ENCODE measurements at regions not wholly inside any gene's neighbourhood (a gene's known extent, or its start where the extent isn't known, plus 50 kb on each side); places are given as distances from the start of the nearest gene placed in this dataset.

GRCh38 chr6:19538096-19538495 lies 299.1 kb upstream of the ID4 start:
- H3K27ac ChIP-seq: no peak overlapping the region
- H3K4me3 ChIP-seq: no peak overlapping the region
- H3K4me1 ChIP-seq (replicated peaks in 1 of 2): peaks cover 3 to 5% of the 10 kb centered on the region in 2 donors
- WGBS, 10 experiments: 56 to 100% (median 85%) methylated on average over 1 to 7 of the region's 12 CpGs; no CpG with 5 or more reads in 3 of the 10 experiments
- no peak for ATAC-seq (replicated peaks in 6 of 8)
- in situ Hi-C loops (cut with MboI; ENCODE audit: low pct_unique_long_range_greater_than_20kb in 2 of 9, low sequenced_read_pairs in 9 of 9, unreplicated experiment in 9 of 9): no loop called here

GRCh38 chr6:19547507-19547906 lies 289.7 kb upstream of the ID4 start:
- no peaks in the 10 kb centered on the region for H3K4me1 ChIP-seq (replicated peaks in 1 of 2)
- ATAC-seq (replicated peaks in 6 of 8): no peak
- 17 to 100% (median 88%) methylated on average over 1 to 2 of the region's 2 CpGs for WGBS, 10 experiments
- H3K4me3 ChIP-seq: no peak overlapping the region
- in situ Hi-C loops (cut with MboI; ENCODE audit: low pct_unique_long_range_greater_than_20kb in 2 of 9, low sequenced_read_pairs in 9 of 9, unreplicated experiment in 9 of 9): no loop called here
- no peak overlapping the region for H3K27ac ChIP-seq

- no peak for ATAC-seq (replicated peaks in 6 of 8)
- no peak overlapping the region for H3K27ac ChIP-seq
- 37 to 100% (median 95%) methylated on average over 2 to 4 of the region's 4 CpGs; no CpG with 5 or more reads in 2 of the 10 experiments for WGBS, 10 experiments
- H3K4me1 ChIP-seq (replicated peaks in 1 of 2): no peaks in the 10 kb centered on the region
- H3K4me3 ChIP-seq: no peak overlapping the region
- in situ Hi-C loops (cut with MboI; ENCODE audit: low pct_unique_long_range_greater_than_20kb in 2 of 9, low sequenced_read_pairs in 9 of 9, unreplicated experiment in 9 of 9): no loop called here
Measured at GRCh38 chr6:19549109-19549508, 288.1 kb upstream of the ID4 start.

- ATAC-seq (replicated peaks in 6 of 8): no peak
- H3K4me3 ChIP-seq: no peak overlapping the region
- H3K27ac ChIP-seq: no peak overlapping the region
- 20 to 100% (median 80%) methylated on average over 1 to 2 of the region's 2 CpGs; no CpG with 5 or more reads in 3 of the 10 experiments for WGBS, 10 experiments
- in situ Hi-C loops (cut with MboI; ENCODE audit: low pct_unique_long_range_greater_than_20kb in 2 of 9, low sequenced_read_pairs in 9 of 9, unreplicated experiment in 9 of 9): no loop called here
- H3K4me1 ChIP-seq (replicated peaks in 1 of 2): no peaks in the 10 kb centered on the region
Measured at GRCh38 chr6:19550380-19550779, 286.8 kb upstream of the ID4 start.

GRCh38 chr6:19551611-19552010 lies 285.6 kb upstream of the ID4 start:
- in situ Hi-C loops (cut with MboI; ENCODE audit: low pct_unique_long_range_greater_than_20kb in 2 of 9, low sequenced_read_pairs in 9 of 9, unreplicated experiment in 9 of 9): no loop called here
- no peak overlapping the region for H3K27ac ChIP-seq
- H3K4me3 ChIP-seq: no peak overlapping the region
- 40 to 100% (median 73%) methylated on average over 1 to 4 of the region's 4 CpGs for WGBS, 10 experiments
- ATAC-seq (replicated peaks in 6 of 8): no peak
- H3K4me1 ChIP-seq (replicated peaks in 1 of 2): no peaks in the 10 kb centered on the region

GRCh38 chr6:19552076-19552475 lies 285.1 kb upstream of the ID4 start:
- Histone ChIP-seq H3K4me3 (no peak overlapping the region), H3K4me1 (replicated peaks in 1 of 2) (no peaks in the 10 kb centered on the region), H3K27ac (no peak overlapping the region)
- 21 to 100% (median 84%) methylated on average over 2 to 3 of the region's 3 CpGs for WGBS, 10 experiments
- ATAC-seq (replicated peaks in 6 of 8): no peak
- in situ Hi-C loops (cut with MboI; ENCODE audit: low pct_unique_long_range_greater_than_20kb in 2 of 9, low sequenced_read_pairs in 9 of 9, unreplicated experiment in 9 of 9): no loop called here

- H3K4me1 ChIP-seq (replicated peaks in 1 of 2): no peaks in the 10 kb centered on the region
- ATAC-seq (replicated peaks in 6 of 8): no peak
- 0 to 100% (median 74%) methylated on average over 1 to 2 of the region's 2 CpGs for WGBS, 10 experiments
- no peak overlapping the region for H3K4me3 ChIP-seq
- no peak overlapping the region for H3K27ac ChIP-seq
- in situ Hi-C loops (cut with MboI; ENCODE audit: low pct_unique_long_range_greater_than_20kb in 2 of 9, low sequenced_read_pairs in 9 of 9, unreplicated experiment in 9 of 9): no loop called here
Measured at GRCh38 chr6:19552588-19552987, 284.6 kb upstream of the ID4 start.

GRCh38 chr6:19554356-19555225 lies 282.6 kb upstream of the ID4 start:
- Histone ChIP-seq H3K4me1 (replicated peaks in 1 of 2) (no peaks in the 10 kb centered on the region), H3K4me3 (no peak overlapping the region), H3K27ac (no peak overlapping the region)
- 61 to 100% (median 96%) methylated on average over 2 to 6 of the region's 9 CpGs; no CpG with 5 or more reads in 3 of the 10 experiments for WGBS, 10 experiments
- no peak for ATAC-seq (replicated peaks in 6 of 8)
- in situ Hi-C loops (cut with MboI; ENCODE audit: low pct_unique_long_range_greater_than_20kb in 2 of 9, low sequenced_read_pairs in 9 of 9, unreplicated experiment in 9 of 9): no loop called here

GRCh38 chr6:19557191-19557590 lies 280.0 kb upstream of the ID4 start:
- H3K27ac ChIP-seq: no peak overlapping the region
- in situ Hi-C loops (cut with MboI; ENCODE audit: low pct_unique_long_range_greater_than_20kb in 2 of 9, low sequenced_read_pairs in 9 of 9, unreplicated experiment in 9 of 9): no loop called here
- no peaks in the 10 kb centered on the region for H3K4me1 ChIP-seq (replicated peaks in 1 of 2)
- no peak for ATAC-seq (replicated peaks in 6 of 8)
- WGBS, 10 experiments: 71 to 100% (median 92%) methylated on average over 1 to 3 of the region's 3 CpGs
- H3K4me3 ChIP-seq: no peak overlapping the region

- H3K4me1 ChIP-seq (replicated peaks in 1 of 2): no peaks in the 10 kb centered on the region
- in situ Hi-C loops (cut with MboI; ENCODE audit: low pct_unique_long_range_greater_than_20kb in 2 of 9, low sequenced_read_pairs in 9 of 9, unreplicated experiment in 9 of 9): no loop called here
Measured at GRCh38 chr6:19558201-19558600, 279.0 kb upstream of the ID4 start.

GRCh38 chr6:19558934-19559333 lies 278.2 kb upstream of the ID4 start:
- no peak for ATAC-seq (replicated peaks in 6 of 8)
- H3K4me3 ChIP-seq: no peak overlapping the region
- 62 to 100% (median 88%) methylated on average over 2 of the region's 2 CpGs; no CpG with 5 or more reads in 2 of the 10 experiments for WGBS, 10 experiments
- no peaks in the 10 kb centered on the region for H3K4me1 ChIP-seq (replicated peaks in 1 of 2)
- H3K27ac ChIP-seq: no peak overlapping the region
- in situ Hi-C loops (cut with MboI; ENCODE audit: low pct_unique_long_range_greater_than_20kb in 2 of 9, low sequenced_read_pairs in 9 of 9, unreplicated experiment in 9 of 9): no loop called here

More at GRCh38 chr6:19558201-19558600, 279.0 kb upstream of the ID4 start:
- Histone ChIP-seq H3K4me3 (no peak overlapping the region), H3K27ac (no peak overlapping the region)
- no peak for ATAC-seq (replicated peaks in 6 of 8)
- WGBS, 10 experiments: 29 to 100% (median 75%) methylated on average over 1 to 2 of the region's 2 CpGs; no CpG with 5 or more reads in 3 of the 10 experiments

- 60 to 100% methylated on average over 1 of the region's 1 CpG; no CpG with 5 or more reads in 8 of the 10 experiments for WGBS, 10 experiments
- no peaks in the 10 kb centered on the region for H3K4me1 ChIP-seq (replicated peaks in 1 of 2)
- no peak for ATAC-seq (replicated peaks in 6 of 8)
- in situ Hi-C loops (cut with MboI; ENCODE audit: low pct_unique_long_range_greater_than_20kb in 2 of 9, low sequenced_read_pairs in 9 of 9, unreplicated experiment in 9 of 9): no loop called here
- H3K4me3 ChIP-seq: no peak overlapping the region
- no peak overlapping the region for H3K27ac ChIP-seq
Measured at GRCh38 chr6:19562468-19562867, 274.7 kb upstream of the ID4 start.

- no peak overlapping the region for H3K27ac ChIP-seq
- no peaks in the 10 kb centered on the region for H3K4me1 ChIP-seq (replicated peaks in 1 of 2)
- no peak overlapping the region for H3K4me3 ChIP-seq
- ATAC-seq (replicated peaks in 6 of 8): no peak
- in situ Hi-C loops (cut with MboI; ENCODE audit: low pct_unique_long_range_greater_than_20kb in 2 of 9, low sequenced_read_pairs in 9 of 9, unreplicated experiment in 9 of 9): no loop called here
- WGBS, 10 experiments: 0 to 77% (median 48%) methylated on average over 1 to 3 of the region's 3 CpGs; no CpG with 5 or more reads in 1 of the 10 experiments
Measured at GRCh38 chr6:19569563-19569962, 267.6 kb upstream of the ID4 start.

- Histone ChIP-seq H3K4me1 (replicated peaks in 1 of 2) (no peaks in the 10 kb centered on the region), H3K4me3 (no peak overlapping the region), H3K27ac (no peak overlapping the region)
- ATAC-seq (replicated peaks in 6 of 8): no peak
- whole genome bisulfite sequencing, 10 experiments: 34 to 100% (median 87%) methylated on average over 1 to 3 of the region's 3 CpGs
- in situ Hi-C loops (cut with MboI; ENCODE audit: low pct_unique_long_range_greater_than_20kb in 2 of 9, low sequenced_read_pairs in 9 of 9, unreplicated experiment in 9 of 9): no loop called here
Measured at GRCh38 chr6:19571176-19571575, 266.0 kb upstream of the ID4 start.

Measured in motor neuron (in vitro differentiated cells).